ENCODE measurements at regions not wholly inside any gene's neighbourhood (a gene's known extent, or its start where the extent isn't known, plus 50 kb on each side); places are given as distances from the start of the nearest gene placed in this dataset.

DNA sequence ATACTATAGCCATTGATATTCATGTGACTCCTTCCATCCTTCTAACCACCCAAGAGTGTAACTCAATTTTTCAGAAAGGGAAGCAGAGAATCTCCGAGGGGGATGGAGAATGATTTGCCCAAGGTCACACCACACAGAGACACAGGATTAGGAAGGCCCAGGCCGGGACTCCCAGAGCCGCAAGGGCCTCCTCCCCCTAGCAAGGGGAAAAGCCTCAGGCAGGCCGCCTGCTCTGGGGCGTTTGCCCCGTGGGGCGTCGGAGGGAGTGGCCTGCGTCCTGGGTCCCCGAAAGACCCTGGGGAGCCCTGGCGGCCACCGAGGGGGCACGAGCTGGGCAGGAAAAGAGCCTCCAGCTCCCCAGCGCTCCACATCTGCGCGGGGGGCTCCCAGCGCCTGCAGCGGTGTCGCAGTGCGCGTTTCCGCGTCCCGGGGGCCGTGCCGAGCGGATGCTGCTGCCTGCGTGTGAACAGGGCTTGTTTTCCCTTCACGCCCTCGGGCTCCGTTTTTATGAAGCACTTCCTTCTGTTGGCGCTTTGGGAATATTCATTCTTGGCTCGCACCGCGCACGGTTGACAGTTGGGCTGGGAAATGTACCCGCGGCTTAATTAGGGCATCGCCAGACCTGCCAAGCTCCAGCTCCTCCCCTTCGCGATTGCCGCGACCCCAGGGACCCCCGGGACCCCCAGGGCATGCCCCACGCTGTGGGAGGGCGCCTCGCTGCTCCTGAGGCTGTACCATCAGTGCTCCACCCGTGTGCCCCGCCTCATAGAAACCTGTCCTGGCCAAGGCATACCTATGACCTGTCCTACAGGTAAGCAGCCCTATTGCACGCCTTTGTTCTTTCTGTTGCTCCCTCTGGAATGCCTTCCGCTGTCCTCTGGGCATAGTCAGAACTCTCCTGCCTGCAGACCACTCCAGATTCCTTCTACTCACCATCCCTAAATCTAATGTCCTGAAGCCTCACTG is 158.9 kb upstream of the GLI2 start:
- TF ChIP-seq EGR1 (IDR thresholded peaks at IDR 0.05) (no peak), TEAD4 (IDR thresholded peaks at IDR 0.05) (no peak), EP300 (IDR thresholded peaks at IDR 0.05; ENCODE audit: borderline replicate concordance) (no peak), ZBTB7A (IDR thresholded peaks at IDR 0.05; ENCODE audit: low read depth) (no peak), TAF1 (IDR thresholded peaks at IDR 0.05; ENCODE audit: low read depth) (no peak), YY1 (IDR thresholded peaks at IDR 0.05; ENCODE audit: low read depth) (no peak), REST (IDR thresholded peaks at IDR 0.05; ENCODE audit: low read depth) (no peak), CREB1 (IDR thresholded peaks at IDR 0.05; ENCODE audit: low read depth) (no peak), NFIC (IDR thresholded peaks at IDR 0.05) (no peak), FOXM1 (IDR thresholded peaks at IDR 0.05; ENCODE audit: borderline replicate concordance, low read depth) (no peak), TCF12 (IDR thresholded peaks at IDR 0.05; ENCODE audit: low read depth) (no peak), CEBPB (IDR thresholded peaks at IDR 0.05) (no peak), RAD21 (IDR thresholded peaks at IDR 0.05; ENCODE audit: low read depth) (no peak)
- TF ChIP-seq, protein P1, sequence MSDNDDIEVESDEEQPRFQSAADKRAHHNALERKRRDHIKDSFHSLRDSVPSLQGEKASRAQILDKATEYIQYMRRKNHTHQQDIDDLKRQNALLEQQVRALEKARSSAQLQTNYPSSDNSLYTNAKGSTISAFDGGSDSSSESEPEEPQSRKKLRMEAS (IDR thresholded peaks at IDR 0.05): no peak
- TF ChIP-seq, protein P2, sequence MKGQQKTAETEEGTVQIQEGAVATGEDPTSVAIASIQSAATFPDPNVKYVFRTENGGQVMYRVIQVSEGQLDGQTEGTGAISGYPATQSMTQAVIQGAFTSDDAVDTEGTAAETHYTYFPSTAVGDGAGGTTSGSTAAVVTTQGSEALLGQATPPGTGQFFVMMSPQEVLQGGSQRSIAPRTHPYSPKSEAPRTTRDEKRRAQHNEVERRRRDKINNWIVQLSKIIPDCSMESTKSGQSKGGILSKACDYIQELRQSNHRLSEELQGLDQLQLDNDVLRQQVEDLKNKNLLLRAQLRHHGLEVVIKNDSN (IDR thresholded peaks at IDR 0.05): no peak

DNA sequence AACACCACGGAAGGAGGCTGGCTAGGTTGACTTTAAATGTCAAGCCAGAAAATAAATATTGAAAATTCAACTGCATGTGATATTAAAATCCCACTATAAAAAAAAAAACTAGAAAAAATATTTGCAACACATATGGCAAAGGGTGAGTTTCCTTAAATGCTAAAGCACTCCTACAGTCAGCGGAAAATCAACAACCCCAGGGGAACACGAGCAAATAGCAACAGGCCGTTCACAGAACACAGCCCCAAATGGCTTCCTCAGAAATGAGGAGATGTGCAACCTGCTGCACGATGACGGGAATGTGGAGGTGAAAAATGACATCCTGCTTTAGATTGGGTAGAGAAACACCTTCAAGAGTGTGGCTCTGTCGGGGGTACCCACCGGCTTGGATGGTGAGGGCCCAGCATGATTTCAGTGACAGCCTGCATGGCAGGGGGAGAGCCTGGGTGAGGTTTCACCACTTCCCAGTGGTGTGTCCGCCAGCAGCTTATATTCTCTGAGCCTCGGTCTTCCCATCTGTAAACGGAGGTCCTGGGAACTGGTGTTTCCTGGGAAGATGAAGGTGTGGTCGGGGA is 157.9 kb upstream of the GLI2 start:
- TF ChIP-seq, protein P1 (IDR thresholded peaks at IDR 0.05): no peak
- TF ChIP-seq RAD21 (IDR thresholded peaks at IDR 0.05; ENCODE audit: low read depth): no peak
- TF ChIP-seq YY1 (IDR thresholded peaks at IDR 0.05; ENCODE audit: low read depth): no peak
- TF ChIP-seq EGR1 (IDR thresholded peaks at IDR 0.05): no peak
- no peak for TF ChIP-seq CREB1 (IDR thresholded peaks at IDR 0.05; ENCODE audit: low read depth)
- TF ChIP-seq EP300 (IDR thresholded peaks at IDR 0.05; ENCODE audit: borderline replicate concordance): no peak
- TF ChIP-seq ZBTB7A (IDR thresholded peaks at IDR 0.05; ENCODE audit: low read depth): no peak
- TF ChIP-seq, protein P2 (IDR thresholded peaks at IDR 0.05): no peak
- no peak for TF ChIP-seq TEAD4 (IDR thresholded peaks at IDR 0.05)
- TF ChIP-seq REST (IDR thresholded peaks at IDR 0.05; ENCODE audit: low read depth): no peak
- no peak for TF ChIP-seq NFIC (IDR thresholded peaks at IDR 0.05)
- TF ChIP-seq TAF1 (IDR thresholded peaks at IDR 0.05; ENCODE audit: low read depth): no peak
- TF ChIP-seq FOXM1 (IDR thresholded peaks at IDR 0.05; ENCODE audit: borderline replicate concordance, low read depth): no peak

GRCh38 chr2:120578576-120579352 is 156.9 kb upstream of the GLI2 start:
- TF ChIP-seq YY1 (IDR thresholded peaks at IDR 0.05; ENCODE audit: low read depth) (no peak), EP300 (IDR thresholded peaks at IDR 0.05; ENCODE audit: borderline replicate concordance) (no peak), CREB1 (IDR thresholded peaks at IDR 0.05; ENCODE audit: low read depth) (no peak), TEAD4 (IDR thresholded peaks at IDR 0.05) (no peak), FOXM1 (IDR thresholded peaks at IDR 0.05; ENCODE audit: borderline replicate concordance, low read depth) (no peak), EGR1 (IDR thresholded peaks at IDR 0.05) (no peak), CEBPB (IDR thresholded peaks at IDR 0.05) (no peak), NFIC (IDR thresholded peaks at IDR 0.05) (no peak), TAF1 (IDR thresholded peaks at IDR 0.05; ENCODE audit: low read depth) (no peak), TCF12 (IDR thresholded peaks at IDR 0.05; ENCODE audit: low read depth) (no peak)
- TF ChIP-seq, protein P1 (IDR thresholded peaks at IDR 0.05): no peak
- TF ChIP-seq, protein P2 (IDR thresholded peaks at IDR 0.05): no peak
